ENCODE measurements at regions not wholly inside any gene's neighbourhood (a gene's known extent, or its start where the extent isn't known, plus 50 kb on each side); places are given as distances from the start of the nearest gene placed in this dataset.

DNA sequence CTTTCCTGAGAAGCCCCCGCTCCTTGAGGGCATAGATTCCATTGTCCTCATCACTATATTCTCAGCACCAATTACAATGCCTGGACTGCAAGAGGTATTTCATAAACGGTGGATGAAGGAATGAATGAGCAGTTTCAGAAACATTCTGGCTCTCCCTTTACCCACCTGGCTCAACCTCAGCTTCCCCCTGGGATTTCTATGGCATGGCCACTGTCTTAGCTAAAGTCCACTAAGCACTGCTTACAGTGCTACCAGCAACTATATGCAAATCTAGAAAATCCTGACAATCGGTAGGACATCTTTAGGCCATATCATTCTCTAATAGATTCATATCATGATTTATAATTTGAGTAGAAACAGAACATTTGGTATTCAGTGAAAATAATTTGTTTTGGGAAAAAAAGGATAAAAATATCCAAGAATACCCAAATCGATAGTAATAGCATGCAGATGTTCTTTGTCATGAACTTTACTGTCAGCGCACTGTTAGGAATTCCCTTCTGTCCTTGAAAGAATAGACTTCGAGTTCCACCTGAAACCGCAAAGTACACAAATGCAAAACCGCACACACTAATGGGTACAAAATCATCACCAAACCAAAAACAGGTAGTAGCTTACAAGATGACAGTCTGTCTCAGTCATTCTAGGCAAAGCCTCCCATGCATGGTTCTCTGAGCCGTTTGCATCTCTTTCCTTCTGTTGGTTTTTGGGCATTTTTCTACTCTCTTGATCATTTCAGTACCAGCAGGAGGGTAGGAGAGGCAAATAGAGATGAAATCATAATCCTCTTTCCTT, 303.6 kb upstream of the ID2 start:
- Histone ChIP-seq H3K18ac (ENCODE audit: insufficient read length, low read depth, low read length) (no peak overlapping the region), H3K27me3 (ENCODE audit: insufficient read depth, low read length) (no peaks in the 10 kb centered on the region), H2AFZ (ENCODE audit: low read length) (no peak overlapping the region), H2AK5ac (ENCODE audit: insufficient read length, low read length) (no peak overlapping the region), H3K9ac (ENCODE audit: extremely low read depth, insufficient read length, low read length) (no peak overlapping the region), H3K27ac (ENCODE audit: insufficient read length, low read depth, low read length) (no peak overlapping the region), H3K9me3 (ENCODE audit: control insufficient read depth, low read depth, low read length) (no peaks in the 10 kb centered on the region), H3K4ac (ENCODE audit: low read depth, low read length) (no peak overlapping the region), H2BK5ac (ENCODE audit: insufficient read length, low read length) (no peak overlapping the region), H3K79me1 (ENCODE audit: insufficient read depth, low read depth, low read length, poor library complexity, severe bottlenecking) (no peaks in the 10 kb centered on the region), H3T11ph (ENCODE audit: low read length) (no peak overlapping the region), H2BK12ac (ENCODE audit: insufficient read length, low read depth, low read length) (no peak overlapping the region), H4K20me1 (ENCODE audit: control insufficient read depth, insufficient read depth, insufficient read length) (no peaks in the 10 kb centered on the region), H2BK120ac (ENCODE audit: low read depth, low read length, poor library complexity, severe bottlenecking) (no peak overlapping the region), H4K91ac (ENCODE audit: insufficient read length, low read depth, low read length) (no peak overlapping the region), H3K4me1 (ENCODE audit: insufficient read depth, low read length) (no peaks in the 10 kb centered on the region), H3K56ac (ENCODE audit: insufficient read length, low read depth, low read length) (no peak overlapping the region), H3K79me2 (ENCODE audit: insufficient read depth, low read length) (no peaks in the 10 kb centered on the region), H3K23ac (ENCODE audit: insufficient read length, low read depth, low read length) (no peak overlapping the region), H4K8ac (replicated peaks; ENCODE audit: insufficient read length, low read depth, low read length) (no peak overlapping the region), H4K5ac (ENCODE audit: insufficient read length, low read depth, low read length) (no peak overlapping the region), H3K14ac (ENCODE audit: insufficient read depth, low read length) (no peak overlapping the region), H2BK15ac (ENCODE audit: low read depth, low read length) (no peak overlapping the region; the same call in 1 of the 2 replicates), H3K4me2 (ENCODE audit: insufficient read depth, insufficient read length, low read length) (no peak overlapping the region), H2BK20ac (ENCODE audit: low read depth, low read length, poor library complexity, severe bottlenecking) (no peak overlapping the region), H3K23me2 (ENCODE audit: insufficient read length, low read depth, low read length, poor library complexity, severe bottlenecking) (no peaks in the 10 kb centered on the region)
- no CpG with 5 or more reads among the region's 9 CpGs for WGBS (ENCODE audit: extremely low coverage, insufficient read length, low lambda C conversion rate)
- TF ChIP-seq, protein P1, sequence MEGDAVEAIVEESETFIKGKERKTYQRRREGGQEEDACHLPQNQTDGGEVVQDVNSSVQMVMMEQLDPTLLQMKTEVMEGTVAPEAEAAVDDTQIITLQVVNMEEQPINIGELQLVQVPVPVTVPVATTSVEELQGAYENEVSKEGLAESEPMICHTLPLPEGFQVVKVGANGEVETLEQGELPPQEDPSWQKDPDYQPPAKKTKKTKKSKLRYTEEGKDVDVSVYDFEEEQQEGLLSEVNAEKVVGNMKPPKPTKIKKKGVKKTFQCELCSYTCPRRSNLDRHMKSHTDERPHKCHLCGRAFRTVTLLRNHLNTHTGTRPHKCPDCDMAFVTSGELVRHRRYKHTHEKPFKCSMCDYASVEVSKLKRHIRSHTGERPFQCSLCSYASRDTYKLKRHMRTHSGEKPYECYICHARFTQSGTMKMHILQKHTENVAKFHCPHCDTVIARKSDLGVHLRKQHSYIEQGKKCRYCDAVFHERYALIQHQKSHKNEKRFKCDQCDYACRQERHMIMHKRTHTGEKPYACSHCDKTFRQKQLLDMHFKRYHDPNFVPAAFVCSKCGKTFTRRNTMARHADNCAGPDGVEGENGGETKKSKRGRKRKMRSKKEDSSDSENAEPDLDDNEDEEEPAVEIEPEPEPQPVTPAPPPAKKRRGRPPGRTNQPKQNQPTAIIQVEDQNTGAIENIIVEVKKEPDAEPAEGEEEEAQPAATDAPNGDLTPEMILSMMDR (conservative IDR thresholded peaks at IDR 0.05): no peak
- Mint-ChIP-seq H3K27ac (0 out of 7 replicates have a peak overlapping the region, but pooled peaks of 1 of the 3 experiments have one; percentile 71), H3K4me1 (peaks cover 6 to 10% of the 10 kb centered on the region in 2 experiments; a peak in 3 of 4 replicates), H3K4me3 (no peak overlapping the region), H3K27me3 (ENCODE audit: low read depth) (no peaks in the 10 kb centered on the region), H3K9me3 (peaks cover 4 to 6% of the 10 kb centered on the region in 2 experiments), H3K36me3 (ENCODE audit: insufficient read depth in 1 of 3, low read depth in 3 of 3) (peaks cover 3 to 11% (median 3%) of the 10 kb centered on the region in 3 experiments; a peak in 6 of 7 replicates)
- DNase-seq: no peak

All from H9 (cell line).